ENCODE measurements at regions not wholly inside any gene's neighbourhood (a gene's known extent, or its start where the extent isn't known, plus 50 kb on each side); places are given as distances from the start of the nearest gene placed in this dataset.

GRCh38 chr18:67788310-67789164 lies 272.0 kb upstream of the DSEL start:
- Histone ChIP-seq H3K4me3 (no peak overlapping the region), H3K27me3 (no peaks in the 10 kb centered on the region), H3K27ac (no peak overlapping the region), H3K9me3 (no peaks in the 10 kb centered on the region), H3K4me1 (no peaks in the 10 kb centered on the region), H3K36me3 (no peaks in the 10 kb centered on the region)
- DNase-seq (no peak), ATAC-seq (ENCODE audit: low FRiP score in 2 of 2) (no peak)
- 86 to 88% methylated on average over 12 of the region's 12 CpGs for WGBS, 2 donors
- TF ChIP-seq POLR2A (IDR thresholded peaks at IDR 0.05), result no peak
- no peak for TF ChIP-seq POLR2AphosphoS5 (IDR thresholded peaks at IDR 0.05)
- TF ChIP-seq EP300 (IDR thresholded peaks at IDR 0.05), result no peak
- no peak for TF ChIP-seq CTCF (IDR thresholded peaks at IDR 0.05)

- TF ChIP-seq POLR2A (IDR thresholded peaks at IDR 0.05) (no peak), EP300 (IDR thresholded peaks at IDR 0.05) (no peak), POLR2AphosphoS5 (IDR thresholded peaks at IDR 0.05) (no peak), CTCF (IDR thresholded peaks at IDR 0.05) (no peak)
- Histone ChIP-seq H3K4me3 (no peak overlapping the region), H3K4me1 (no peaks in the 10 kb centered on the region), H3K27me3 (no peaks in the 10 kb centered on the region), H3K9me3 (no peaks in the 10 kb centered on the region), H3K36me3 (no peaks in the 10 kb centered on the region), H3K27ac (no peak overlapping the region)
- 81 to 89% methylated on average over 1 of the region's 1 CpG for WGBS, 2 donors
- DNase-seq (no peak), ATAC-seq (ENCODE audit: low FRiP score in 2 of 2) (no peak)
Measured at GRCh38 chr18:67783196-67783946, 266.9 kb upstream of the DSEL start.

- no peaks in the 10 kb centered on the region for H3K36me3 ChIP-seq
- WGBS, 2 donors, result 59 to 76% methylated on average over 3 of the region's 3 CpGs
- H3K27me3 ChIP-seq, result no peaks in the 10 kb centered on the region
- ATAC-seq (ENCODE audit: low FRiP score in 2 of 2) (no peak), DNase-seq (no peak)
- no peak for TF ChIP-seq POLR2A (IDR thresholded peaks at IDR 0.05)
- H3K4me1 ChIP-seq, result no peaks in the 10 kb centered on the region
- H3K27ac ChIP-seq, result no peak overlapping the region
- no peaks in the 10 kb centered on the region for H3K9me3 ChIP-seq
- no peak overlapping the region for H3K4me3 ChIP-seq
Measured at GRCh38 chr18:67778016-67778415, 261.5 kb upstream of the DSEL start.

- H3K9me3 ChIP-seq, result no peaks in the 10 kb centered on the region
- DNase-seq (no peak), ATAC-seq (ENCODE audit: low FRiP score in 2 of 2) (no peak)
- no peaks in the 10 kb centered on the region for H3K36me3 ChIP-seq
- TF ChIP-seq POLR2A (IDR thresholded peaks at IDR 0.05) (no peak), CTCF (IDR thresholded peaks at IDR 0.05) (no peak), EP300 (IDR thresholded peaks at IDR 0.05) (no peak), POLR2AphosphoS5 (IDR thresholded peaks at IDR 0.05) (no peak)
- 54 to 64% methylated on average over 3 of the region's 3 CpGs for WGBS, 2 donors
- H3K27ac ChIP-seq, result no peak overlapping the region
- no peak overlapping the region for H3K4me3 ChIP-seq
- no peaks in the 10 kb centered on the region for H3K27me3 ChIP-seq
- no peaks in the 10 kb centered on the region for H3K4me1 ChIP-seq
Measured at GRCh38 chr18:67776929-67777328, 260.4 kb upstream of the DSEL start.

- Histone ChIP-seq H3K4me3 (no peak overlapping the region), H3K9me3 (no peaks in the 10 kb centered on the region), H3K27ac (no peak overlapping the region), H3K27me3 (no peaks in the 10 kb centered on the region), H3K36me3 (no peaks in the 10 kb centered on the region), H3K4me1 (no peaks in the 10 kb centered on the region)
- WGBS, 2 donors, result 93% methylated on average over 2 of the region's 2 CpGs
- no peak for TF ChIP-seq EP300 (IDR thresholded peaks at IDR 0.05)
- TF ChIP-seq POLR2A (IDR thresholded peaks at IDR 0.05), result no peak
- no peak for TF ChIP-seq CTCF (IDR thresholded peaks at IDR 0.05)
- TF ChIP-seq POLR2AphosphoS5 (IDR thresholded peaks at IDR 0.05), result no peak
- no peak for ATAC-seq (ENCODE audit: low FRiP score in 2 of 2)
- DNase-seq, result no peak
Measured at GRCh38 chr18:67771271-67771670, 254.8 kb upstream of the DSEL start.

All from upper lobe of left lung (tissue), 6 donors.